ENCODE measurements at regions not wholly inside any gene's neighbourhood (a gene's known extent, or its start where the extent isn't known, plus 50 kb on each side); places are given as distances from the start of the nearest gene placed in this dataset.

- DNase-seq, result no peak
- TF ChIP-seq, protein P1, sequence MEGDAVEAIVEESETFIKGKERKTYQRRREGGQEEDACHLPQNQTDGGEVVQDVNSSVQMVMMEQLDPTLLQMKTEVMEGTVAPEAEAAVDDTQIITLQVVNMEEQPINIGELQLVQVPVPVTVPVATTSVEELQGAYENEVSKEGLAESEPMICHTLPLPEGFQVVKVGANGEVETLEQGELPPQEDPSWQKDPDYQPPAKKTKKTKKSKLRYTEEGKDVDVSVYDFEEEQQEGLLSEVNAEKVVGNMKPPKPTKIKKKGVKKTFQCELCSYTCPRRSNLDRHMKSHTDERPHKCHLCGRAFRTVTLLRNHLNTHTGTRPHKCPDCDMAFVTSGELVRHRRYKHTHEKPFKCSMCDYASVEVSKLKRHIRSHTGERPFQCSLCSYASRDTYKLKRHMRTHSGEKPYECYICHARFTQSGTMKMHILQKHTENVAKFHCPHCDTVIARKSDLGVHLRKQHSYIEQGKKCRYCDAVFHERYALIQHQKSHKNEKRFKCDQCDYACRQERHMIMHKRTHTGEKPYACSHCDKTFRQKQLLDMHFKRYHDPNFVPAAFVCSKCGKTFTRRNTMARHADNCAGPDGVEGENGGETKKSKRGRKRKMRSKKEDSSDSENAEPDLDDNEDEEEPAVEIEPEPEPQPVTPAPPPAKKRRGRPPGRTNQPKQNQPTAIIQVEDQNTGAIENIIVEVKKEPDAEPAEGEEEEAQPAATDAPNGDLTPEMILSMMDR (IDR thresholded peaks at IDR 0.05), result no peak
- intact Hi-C loops (cut with DNase I), result no loop called here
These were observed 302.8 kb downstream of the ABCC12 start for GRCh38 chr16:47852991-47853390.

DNA sequence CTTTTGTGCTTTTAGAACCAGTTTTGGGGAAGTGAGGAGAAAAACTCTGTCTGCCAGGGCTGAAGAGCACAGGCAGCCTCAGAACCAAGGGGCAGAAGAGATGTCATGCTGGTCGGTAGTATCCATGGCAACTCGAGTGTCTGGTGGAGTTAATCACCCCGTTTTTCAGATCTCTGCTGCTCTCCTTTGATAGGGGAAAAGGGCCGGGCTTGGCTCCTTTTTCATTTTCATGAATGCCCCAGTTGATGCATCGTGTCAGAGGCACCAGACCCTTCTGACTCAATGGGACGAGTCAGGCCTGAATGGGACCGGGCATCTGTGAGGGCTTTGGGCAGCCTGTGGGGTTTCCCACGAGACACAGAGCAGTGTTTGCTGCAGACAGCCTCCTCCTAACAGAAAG, 304.6 kb downstream of the ABCC12 start:
- H3K9ac ChIP-seq (ENCODE audit: low read depth in 2 of 2, low read length in 2 of 2), result no peak overlapping the region
- intact Hi-C loops (cut with DNase I), result no loop called here
- H3K36me3 ChIP-seq, result no peaks in the 10 kb centered on the region
- DNase-seq, result no peak
- H3K4me3 ChIP-seq, result no peak overlapping the region
- H3K27me3 ChIP-seq, result no peaks in the 10 kb centered on the region
- no peak overlapping the region for H3K27ac ChIP-seq
- no peaks in the 10 kb centered on the region for H3K4me1 ChIP-seq
- TF ChIP-seq, protein P1 (IDR thresholded peaks at IDR 0.05), result no peak
- no peaks in the 10 kb centered on the region for H3K9me3 ChIP-seq

More at GRCh38 chr16:47852991-47853390, 302.8 kb downstream of the ABCC12 start:
- H3K27me3 ChIP-seq, result no peaks in the 10 kb centered on the region
- no peaks in the 10 kb centered on the region for H3K36me3 ChIP-seq
- no peak overlapping the region for H3K9ac ChIP-seq (ENCODE audit: low read depth in 2 of 2, low read length in 2 of 2)
- H3K4me3 ChIP-seq, result no peak overlapping the region
- no peak overlapping the region for H3K27ac ChIP-seq
- no peaks in the 10 kb centered on the region for H3K4me1 ChIP-seq
- H3K9me3 ChIP-seq, result no peaks in the 10 kb centered on the region

DNA sequence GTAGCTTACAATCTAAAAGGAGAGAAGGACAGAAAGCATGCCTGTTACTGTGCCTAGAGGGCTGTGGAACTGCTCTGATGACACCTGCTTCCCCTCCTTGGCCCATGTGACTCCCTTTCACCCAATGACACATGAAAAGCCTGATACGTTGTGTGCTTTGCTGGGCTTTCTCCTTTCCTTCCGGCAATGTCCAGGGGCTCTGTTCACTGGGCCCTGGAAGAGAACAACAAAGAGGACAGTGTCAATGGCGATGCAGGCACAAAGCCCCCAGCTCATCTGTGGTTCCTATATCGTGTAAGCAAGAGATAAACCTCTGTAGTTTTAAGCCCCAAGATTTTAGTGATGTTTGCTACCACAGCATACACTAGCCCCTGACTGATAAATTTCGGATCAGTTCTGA, 306.1 kb downstream of the ABCC12 start:
- Histone ChIP-seq H3K27ac (no peak overlapping the region), H3K27me3 (no peaks in the 10 kb centered on the region), H3K9me3 (no peaks in the 10 kb centered on the region), H3K9ac (ENCODE audit: low read depth in 2 of 2, low read length in 2 of 2) (no peak overlapping the region), H3K4me1 (no peaks in the 10 kb centered on the region), H3K36me3 (no peaks in the 10 kb centered on the region), H3K4me3 (no peak overlapping the region)
- intact Hi-C loops (cut with DNase I), result no loop called here
- no peak for DNase-seq
- TF ChIP-seq, protein P1 (IDR thresholded peaks at IDR 0.05), result no peak

DNA sequence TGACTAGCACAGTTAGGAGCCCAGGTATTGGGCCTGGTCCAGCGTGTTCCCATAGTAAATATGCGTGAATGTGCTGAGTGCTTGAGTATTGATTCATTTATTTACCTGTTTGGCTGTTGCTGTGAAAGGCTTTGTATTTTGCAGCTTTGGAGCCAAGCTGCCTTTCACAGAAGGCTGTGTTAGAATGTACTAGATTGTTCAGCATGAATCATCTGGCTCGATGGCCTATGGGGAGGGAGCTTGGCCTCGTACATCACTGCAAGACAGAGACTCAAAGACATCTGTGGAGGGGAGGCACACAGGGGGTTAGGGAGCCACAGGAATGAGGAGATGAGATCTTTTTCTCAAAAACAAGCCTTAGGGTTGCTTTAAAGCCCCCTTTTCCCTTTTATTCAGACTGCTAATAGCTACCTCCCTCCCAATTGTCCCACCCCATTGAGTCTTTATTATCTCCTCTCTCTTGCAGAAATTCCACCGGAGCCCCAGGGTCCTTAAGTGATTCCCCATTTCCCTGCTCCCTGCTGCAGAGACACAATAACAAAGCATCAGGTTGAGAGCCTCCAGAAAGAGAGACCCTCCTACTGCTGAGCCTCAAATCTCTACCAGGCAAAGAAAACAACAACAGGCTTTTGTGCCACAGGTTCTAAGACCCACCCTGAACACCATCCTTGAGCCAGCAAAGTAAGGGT, 307.2 kb downstream of the ABCC12 start:
- H3K27ac ChIP-seq, result no peak overlapping the region
- H3K36me3 ChIP-seq, result no peaks in the 10 kb centered on the region
- no peak overlapping the region for H3K4me3 ChIP-seq
- no peak overlapping the region for H3K9ac ChIP-seq (ENCODE audit: low read depth in 2 of 2, low read length in 2 of 2)
- TF ChIP-seq, protein P1 (IDR thresholded peaks at IDR 0.05), result no peak
- H3K9me3 ChIP-seq, result no peaks in the 10 kb centered on the region
- no peaks in the 10 kb centered on the region for H3K4me1 ChIP-seq
- DNase-seq, result no peak
- H3K27me3 ChIP-seq, result no peaks in the 10 kb centered on the region
- intact Hi-C loops (cut with DNase I), result no loop called here

DNA sequence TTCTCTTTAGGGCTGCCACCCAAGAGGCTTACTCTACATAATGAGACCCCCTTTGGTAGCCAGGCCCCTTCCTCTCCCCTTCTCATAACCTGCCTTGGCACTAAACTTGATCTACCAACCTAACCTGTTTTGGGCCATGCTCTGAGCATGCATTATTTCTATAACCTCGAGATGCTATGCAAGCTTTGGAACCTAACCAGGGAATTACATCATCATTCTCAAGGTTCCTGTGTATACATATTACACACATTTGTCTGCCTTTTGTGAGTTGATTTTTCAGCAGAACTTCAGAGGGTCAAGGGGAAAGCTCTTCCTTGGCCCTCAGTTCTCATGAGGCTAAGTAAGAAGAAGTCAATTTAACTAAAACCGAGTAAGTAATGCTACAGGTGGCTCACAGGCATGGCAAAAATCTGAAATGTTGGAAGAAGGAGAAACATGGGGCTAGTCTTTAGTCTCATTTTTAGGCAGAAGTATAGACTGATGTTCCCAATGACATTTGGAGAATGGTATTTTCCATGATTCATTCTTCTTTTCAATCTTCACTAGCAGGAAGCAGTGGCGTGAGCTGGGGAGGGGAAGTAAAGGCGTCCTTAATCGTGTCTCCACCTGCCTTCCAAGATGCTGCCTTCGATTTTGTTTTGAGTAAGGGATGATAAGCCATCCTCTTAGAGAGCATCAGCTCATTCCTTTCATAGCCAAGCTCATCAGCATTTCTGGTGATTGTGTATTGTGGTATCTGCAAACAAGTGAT, 308.4 kb downstream of the ABCC12 start:
- TF ChIP-seq, protein P1 (IDR thresholded peaks at IDR 0.05), result no peak
- H3K9me3 ChIP-seq, result no peaks in the 10 kb centered on the region
- H3K27me3 ChIP-seq, result no peaks in the 10 kb centered on the region
- intact Hi-C loops (cut with DNase I), result no loop called here
- no peak overlapping the region for H3K9ac ChIP-seq (ENCODE audit: low read depth in 2 of 2, low read length in 2 of 2)
- H3K27ac ChIP-seq, result no peak overlapping the region
- H3K4me3 ChIP-seq, result no peak overlapping the region
- H3K36me3 ChIP-seq, result no peaks in the 10 kb centered on the region
- no peaks in the 10 kb centered on the region for H3K4me1 ChIP-seq
- no peak for DNase-seq
